IMR-90 (cell line): ENCODE measurements at regions not wholly inside any gene's neighbourhood (a gene's known extent, or its start where the extent isn't known, plus 50 kb on each side); places are given as distances from the start of the nearest gene placed in this dataset.

ENCODE experiments used
- ATAC-seq: fragments of 200-7000 bp; cut with Tn5 transposase; 2 replicates; pipeline ENCODE4 v1.9.1; 2020; ENCODE audit warnings: low read depth, mild to moderate bottlenecking, moderate library complexity
- BruUV-seq: library from RNA; stranded (reverse); fragments of 400-500 nt; replicated peaks from 2 replicates; lab custom pipeline; 2021; lab: Mats Ljungman, UMichigan
- CTCF ChIA-PET: fragments of 300-600 bp; formaldehyde crosslinking; extraction: SDS; loops from one replicate; lab custom pipeline; 2021; ENCODE audit warnings: antibody characterized with exemption; lab: Yijun Ruan, JAX
- POLR2A ChIA-PET: fragments of 300-600 bp; sonication (Branson Sonifier 250); formaldehyde crosslinking; loops from one replicate; lab custom pipeline; 2022; ENCODE audit warnings: antibody characterized with exemption; ENCODE audit not compliant: unreplicated experiment; lab: Charles Lee
- DNase-seq: peaks from one replicate; pipeline ENCODE4 v3.0.0; 2013
- H2AFZ ChIP-seq: replicated peaks from 2 replicates; pipeline ENCODE3; 2013; ENCODE audit warnings: low read length, mild to moderate bottlenecking; ENCODE audit not compliant: poor library complexity
- H2AK5ac ChIP-seq: 2 replicates; pipeline ENCODE4 v1.6.1; 2013; ENCODE audit warnings: low read depth, low read length, inconsistent platforms
- H2AK9ac ChIP-seq: replicated peaks from 2 replicates; pipeline ENCODE3; 2013; ENCODE audit warnings: mild to moderate bottlenecking, low read depth, low read length, moderate library complexity; ENCODE audit not compliant: poor library complexity
- H2BK120ac ChIP-seq: 2 replicates; pipeline ENCODE4 v1.6.1; 2013; ENCODE audit warnings: low read depth, low read length, inconsistent platforms
- H2BK15ac ChIP-seq: 3 replicates; pipeline ENCODE4 v1.6.1; 2013; ENCODE audit warnings: low read depth, low read length, inconsistent platforms
- H2BK20ac ChIP-seq: 2 replicates; pipeline ENCODE4 v1.6.1; 2013; ENCODE audit warnings: low read depth, mild to moderate bottlenecking, inconsistent platforms, low read length, moderate library complexity
- H2BK5ac ChIP-seq: 2 replicates; pipeline ENCODE4 v1.6.1; 2013; ENCODE audit warnings: mild to moderate bottlenecking, low read depth, low read length, inconsistent platforms; ENCODE audit not compliant: poor library complexity, severe bottlenecking
- H3K14ac ChIP-seq: replicated peaks from 2 replicates; pipeline ENCODE4 v1.6.1; 2013; ENCODE audit warnings: low read depth, low read length, inconsistent platforms
- H3K18ac ChIP-seq: 2 replicates; pipeline ENCODE4 v1.6.1; 2013; ENCODE audit warnings: low read depth, low read length, control low read depth
- H3K23ac ChIP-seq: 2 replicates; pipeline ENCODE4 v1.6.1; 2013; ENCODE audit warnings: low read depth, low read length, inconsistent platforms
- H3K27ac ChIP-seq: 2 replicates; pipeline ENCODE4 v1.5.1; 2013; ENCODE audit warnings: mild to moderate bottlenecking, control low read depth, low read length; ENCODE audit not compliant: insufficient read depth
- H3K27me3 ChIP-seq: 2 replicates; pipeline ENCODE4 v1.6.1; 2013; ENCODE audit warnings: low read length; ENCODE audit not compliant: control insufficient read depth, insufficient read depth
- H3K36me3 ChIP-seq: 2 replicates; pipeline ENCODE4 v1.6.1; 2013; ENCODE audit warnings: low read length, mixed read lengths; ENCODE audit not compliant: control insufficient read depth, insufficient read depth
- H3K4ac ChIP-seq: 2 replicates; pipeline ENCODE4 v1.6.1; 2013; ENCODE audit warnings: low read depth, low read length, inconsistent platforms
- H3K4me1 ChIP-seq: 2 replicates; pipeline ENCODE4 v1.6.1; 2013; ENCODE audit warnings: low read length, mixed read lengths; ENCODE audit not compliant: control insufficient read depth, insufficient read depth
- H3K4me2 ChIP-seq: 2 replicates; pipeline ENCODE4 v1.6.1; 2013; ENCODE audit warnings: low read depth, mild to moderate bottlenecking, control low read depth, low read length, moderate library complexity
- H3K4me3 ChIP-seq: 2 replicates; pipeline ENCODE4 v1.5.1; 2013; ENCODE audit warnings: low read depth, mild to moderate bottlenecking, control low read depth, low read length, moderate library complexity; ENCODE audit not compliant: insufficient read depth
- H3K56ac ChIP-seq: 2 replicates; pipeline ENCODE4 v1.6.1; 2013; ENCODE audit warnings: low read length, inconsistent platforms; ENCODE audit not compliant: insufficient read depth; ENCODE audit errors: extremely low read depth
- H3K79me1 ChIP-seq, 2 experiments: 2 replicates each; pipeline ENCODE4 v1.6.1; 2013; ENCODE audit warnings: low read length in 2 of 2, inconsistent platforms in 1 of 2, low read depth in 1 of 2
- H3K9ac ChIP-seq: 2 replicates; pipeline ENCODE4 v1.6.1; 2013; ENCODE audit warnings: low read depth, low read length, control low read depth
- H3K9me1 ChIP-seq: 2 replicates; pipeline ENCODE4 v1.6.1; 2013; ENCODE audit warnings: low read length, inconsistent platforms; ENCODE audit not compliant: insufficient read depth
- H3K9me3 ChIP-seq: 2 replicates; pipeline ENCODE4 v1.6.1; 2013; ENCODE audit warnings: low read length; ENCODE audit not compliant: control insufficient read depth, insufficient read depth
- H4K20me1 ChIP-seq: 2 replicates; pipeline ENCODE4 v1.6.1; 2013; ENCODE audit warnings: low read length, inconsistent platforms; ENCODE audit not compliant: insufficient read depth
- H4K5ac ChIP-seq: 2 replicates; pipeline ENCODE4 v1.6.1; 2013; ENCODE audit warnings: mild to moderate bottlenecking, low read depth, low read length, control low read depth
- H4K8ac ChIP-seq, 2 experiments: 2 replicates each; pipeline ENCODE4 v1.6.1; 2013; ENCODE audit warnings: low read depth in 2 of 2, low read length in 2 of 2, control low read depth in 1 of 2, inconsistent platforms in 1 of 2
- H4K91ac ChIP-seq: 2 replicates; pipeline ENCODE4 v1.6.1; 2013; ENCODE audit warnings: low read depth, low read length, inconsistent platforms; ENCODE audit not compliant: insufficient read depth
- BHLHE40 ChIP-seq: fragments of 150-350 bp; IDR thresholded peaks from 2 replicates; pipeline ENCODE4 v1.6.1; 2016; ENCODE audit warnings: mild to moderate bottlenecking, low read depth, low read length
- CEBPB ChIP-seq: IDR thresholded peaks from 2 replicates; pipeline ENCODE4 v1.6.1; 2012; ENCODE audit warnings: low read depth, low read length, improper control_type of control experiment
- CHD1 ChIP-seq: IDR thresholded peaks from 2 replicates; pipeline ENCODE4 v1.6.1; 2012; ENCODE audit warnings: low read depth, low read length, improper control_type of control experiment
- CTCF ChIP-seq: conservative IDR thresholded peaks from 2 replicates; pipeline ENCODE4 v1.5.1; 2012; ENCODE audit warnings: mild to moderate bottlenecking, low read depth, low read length, improper control_type of control experiment
- FOS ChIP-seq: fragments of 150-350 bp; IDR thresholded peaks from 2 replicates; pipeline ENCODE4 v1.6.1; 2016; ENCODE audit warnings: low read depth, low read length
- MAFK ChIP-seq: IDR thresholded peaks from 2 replicates; pipeline ENCODE4 v1.6.1; 2012; ENCODE audit warnings: low read depth, low read length, improper control_type of control experiment
- MAZ ChIP-seq: IDR thresholded peaks from 2 replicates; pipeline ENCODE4 v1.6.1; 2012; ENCODE audit warnings: low read depth, mild to moderate bottlenecking, low read length, improper control_type of control experiment, moderate library complexity, borderline replicate concordance
- NFE2L2 ChIP-seq: fragments of 150-350 bp; IDR thresholded peaks from 2 replicates; pipeline ENCODE4 v1.6.1; 2016; ENCODE audit warnings: low read depth, mild to moderate bottlenecking, low read length
- RAD21 ChIP-seq: IDR thresholded peaks from 2 replicates; pipeline ENCODE4 v1.6.1; 2012; ENCODE audit warnings: low read length, improper control_type of control experiment
- RCOR1 ChIP-seq: IDR thresholded peaks from 2 replicates; pipeline ENCODE4 v1.6.1; 2012; ENCODE audit warnings: mild to moderate bottlenecking, low read length, improper control_type of control experiment; ENCODE audit not compliant: insufficient replicate concordance
- RFX5 ChIP-seq: IDR thresholded peaks from 2 replicates; pipeline ENCODE4 v1.8.0; 2012; ENCODE audit warnings: low read depth, mild to moderate bottlenecking, low read length, moderate library complexity
- SMC3 ChIP-seq: fragments of 150-350 bp; IDR thresholded peaks from 2 replicates; pipeline ENCODE4 v1.6.1; 2016; ENCODE audit warnings: low read depth, mild to moderate bottlenecking, antibody characterized with exemption, low read length, moderate library complexity
- USF2 ChIP-seq: fragments of 150-350 bp; IDR thresholded peaks from 2 replicates; pipeline ENCODE4 v1.6.1; 2017; ENCODE audit warnings: mild to moderate bottlenecking, antibody characterized with exemption, low read length, low read depth
- WGBS, 2 experiments: methylation state at CpG; one replicate each; pipeline versions ENCODE4 v1.1.5 to v1.1.7; 2013; ENCODE audit warnings: missing lambda C conversion rate in 2 of 2; ENCODE audit not compliant: insufficient read length in 1 of 2; ENCODE audit errors: extremely low coverage in 2 of 2; 5-methylcytosine and 5-hydroxymethylcytosine counted together
- dilution Hi-C: fragments of 300-500 bp; cut with HindIII; formaldehyde crosslinking; loops from one replicate; pipeline ENCODE4 v1.14.3; 2018; ENCODE audit warnings: low sequenced_read_pairs; ENCODE audit not compliant: unreplicated experiment
- in situ Hi-C: fragments of 300-500 bp; cut with MboI; formaldehyde crosslinking; loops from 3 replicates; pipeline ENCODE4 v1.14.3; 2019; ENCODE audit warnings: low sequenced_read_pairs, inconsistent platforms, mixed read lengths
- intact Hi-C: fragments of 100-400 bp; cut with micrococcal nuclease; formaldehyde crosslinking; loops from 2 replicates; pipeline ENCODE4 v1.10.0; 2022

- Histone ChIP-seq H3K18ac (no peak overlapping the region), H4K5ac (no peak overlapping the region), H3K23ac (no peak overlapping the region), H2AK5ac (no peak overlapping the region), H3K14ac (no peak overlapping the region), H4K8ac (no peak overlapping the region), H2BK5ac (no peak overlapping the region), H3K27ac (no peak overlapping the region), H4K91ac (no peak overlapping the region), H2BK15ac (no peak overlapping the region), H3K4me3 (no peak overlapping the region), H3K9me3 (no peaks in the 10 kb centered on the region), H3K4ac (no peak overlapping the region), H3K4me1 (no peaks in the 10 kb centered on the region), H2BK120ac (no peak overlapping the region), H3K9ac (no peak overlapping the region), H4K20me1 (no peaks in the 10 kb centered on the region), H3K36me3 (no peaks in the 10 kb centered on the region), H2AFZ (no peak overlapping the region), H3K9me1 (no peaks in the 10 kb centered on the region), H3K79me1 (no peaks in the 10 kb centered on the region), H3K56ac (no peak overlapping the region), H3K4me2 (no peak overlapping the region), H2BK20ac (no peak overlapping the region), H3K27me3 (no peaks in the 10 kb centered on the region), H2AK9ac (no peak overlapping the region)
- no TSS peak for BruUV-seq
- TF ChIP-seq MAZ (no peak), CEBPB (no peak), CTCF (no peak), RCOR1 (no peak), MAFK (no peak), FOS (no peak), NFE2L2 (no peak), CHD1 (no peak), USF2 (no peak), SMC3 (no peak), RFX5 (no peak), RAD21 (no peak), BHLHE40 (no peak)
- intact Hi-C loops: no loop called here
- no CpG with 5 or more reads among the region's 3 CpGs for WGBS, 2 experiments
- in situ Hi-C loops: no loop called here
- CTCF ChIA-PET: interaction anchor here (0.7 to 1.0 kb wide), 2 partner anchors 13 to 159 kb away, joined by 3 to 5 read pairs; no protein-coding TSS in a partner anchor
- POLR2A ChIA-PET: no interaction called here
- DNase-seq: no peak
- ATAC-seq: no peak
- dilution Hi-C loops: no loop called here
These were observed 443.1 kb downstream of the HNRNPD start for GRCh38 chr4:81930506-81931238.
